ENCODE measurements at regions not wholly inside any gene's neighbourhood (a gene's known extent, or its start where the extent isn't known, plus 50 kb on each side); places are given as distances from the start of the nearest gene placed in this dataset.

DNA sequence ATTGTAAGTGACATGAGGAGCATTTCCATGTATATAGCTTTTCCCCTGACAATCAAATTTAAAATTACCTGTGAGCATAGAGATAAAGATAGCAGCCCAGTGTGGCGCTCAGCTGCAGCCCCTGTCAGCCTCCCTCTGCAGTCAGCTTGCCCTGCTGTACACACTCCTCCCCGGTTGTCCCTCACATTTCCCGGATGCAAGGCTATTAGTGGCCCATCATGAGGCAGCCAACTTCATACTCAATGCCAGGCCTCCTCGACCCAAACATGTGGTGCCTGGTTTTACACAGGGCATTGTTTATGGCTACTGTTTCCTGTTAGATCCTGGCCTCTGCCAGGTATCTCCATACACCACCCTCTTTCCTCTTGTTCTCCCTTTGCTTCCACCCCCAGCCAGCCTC lies 116.1 kb upstream of the SH3BP4 start:
- no peak for DNase-seq (ENCODE audit: low spot score)

- DNase-seq (ENCODE audit: low spot score): no peak
Measured at GRCh38 chr2:234834228-234834923, 117.4 kb upstream of the SH3BP4 start.

- no peak for DNase-seq (ENCODE audit: low spot score)
Measured at GRCh38 chr2:234830853-234831252, 121.0 kb upstream of the SH3BP4 start.

GRCh38 chr2:234829074-234829455 lies 122.8 kb upstream of the SH3BP4 start:
- DNase-seq (ENCODE audit: low spot score): no peak

DNA sequence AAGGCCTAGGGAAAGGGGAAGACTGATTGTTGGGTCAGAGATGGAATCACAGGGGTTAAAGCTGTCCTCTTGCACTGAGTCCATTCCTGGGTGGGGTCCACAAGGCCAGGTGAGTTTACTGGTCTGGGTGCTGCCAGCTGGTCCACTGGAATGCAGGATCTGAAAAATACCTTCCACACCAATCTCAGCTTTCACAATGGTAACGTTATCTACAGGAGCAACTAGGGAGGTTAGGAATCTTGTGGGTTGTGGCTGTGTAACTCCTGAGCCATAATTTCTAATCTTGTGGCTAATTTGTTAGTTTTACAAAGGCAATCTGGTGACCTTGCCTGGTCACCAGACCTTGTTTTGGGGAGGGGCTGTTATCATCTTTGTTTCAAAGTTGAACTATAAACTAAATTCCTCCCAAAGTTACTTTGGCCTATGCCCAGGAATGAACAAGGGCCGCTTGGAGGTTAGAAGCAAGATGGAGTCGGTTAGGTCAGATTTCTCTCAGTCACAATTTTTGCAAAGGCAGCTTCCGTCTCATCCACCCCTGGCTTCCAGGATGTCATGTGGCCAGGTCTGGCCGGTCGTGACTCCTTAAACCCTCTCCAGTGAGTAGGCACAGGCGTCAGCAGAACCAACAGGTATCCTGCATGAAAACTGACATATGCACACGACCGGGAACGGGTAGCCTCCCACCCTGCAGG lies 123.3 kb upstream of the SH3BP4 start:
- DNase-seq (ENCODE audit: low spot score): no peak

- DNase-seq (ENCODE audit: low spot score): no peak
Measured at GRCh38 chr2:234827096-234827860, 124.5 kb upstream of the SH3BP4 start.

- no peak for DNase-seq (ENCODE audit: low spot score)
Measured at GRCh38 chr2:234826681-234827080, 125.1 kb upstream of the SH3BP4 start.

GRCh38 chr2:234825616-234826015 lies 126.2 kb upstream of the SH3BP4 start:
- no peak for DNase-seq (ENCODE audit: low spot score)

GRCh38 chr2:234823877-234824376 lies 127.9 kb upstream of the SH3BP4 start:
- peak; percentile 91 for DNase-seq (ENCODE audit: low spot score)

GRCh38 chr2:234823196-234823876 lies 128.5 kb upstream of the SH3BP4 start:
- no peak for DNase-seq (ENCODE audit: low spot score)

- no peak for DNase-seq (ENCODE audit: low spot score)
Measured at GRCh38 chr2:234821946-234822475, 129.8 kb upstream of the SH3BP4 start.

GRCh38 chr2:234818937-234819336 lies 132.9 kb upstream of the SH3BP4 start:
- no peak for DNase-seq (ENCODE audit: low spot score)

DNA sequence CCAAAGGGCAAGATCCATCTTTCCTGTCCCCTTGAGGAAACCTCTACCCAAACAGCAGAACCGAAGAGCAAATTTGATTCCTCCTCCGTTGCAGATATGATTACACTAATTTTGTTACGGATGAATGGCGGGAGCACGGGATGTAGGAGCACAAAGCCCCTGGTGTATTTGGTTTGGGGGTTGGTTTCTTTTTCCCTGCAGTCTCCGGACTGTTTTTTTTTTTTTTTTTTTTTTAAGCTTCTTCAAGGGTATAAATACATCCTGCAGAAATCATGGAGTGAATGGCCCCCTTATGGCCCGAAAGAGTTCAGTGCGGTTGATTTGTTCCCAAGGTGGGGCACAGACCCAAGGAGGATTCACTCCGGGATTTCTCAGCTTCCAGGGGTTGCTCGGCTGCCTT lies 135.3 kb upstream of the SH3BP4 start:
- no peak for DNase-seq (ENCODE audit: low spot score)

DNA sequence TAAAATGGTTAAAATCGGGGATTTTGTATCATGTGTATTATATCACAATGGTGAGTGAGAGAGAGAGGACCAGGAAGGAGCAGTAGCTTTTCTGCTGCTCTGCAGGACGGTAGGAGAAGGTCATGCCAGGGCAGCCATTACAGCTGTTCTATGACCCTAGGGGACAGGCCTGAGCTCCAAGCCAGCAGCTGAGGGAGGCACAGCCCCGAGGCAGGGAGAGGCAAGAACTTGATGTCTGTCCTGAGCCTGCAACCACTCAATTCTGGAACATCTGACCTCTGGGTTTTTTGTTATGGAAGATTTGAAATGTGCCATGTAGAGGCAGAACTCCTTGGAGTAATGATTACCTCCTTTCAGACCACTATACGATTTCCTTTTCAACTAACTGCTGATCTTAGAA lies 135.8 kb upstream of the SH3BP4 start:
- no peak for DNase-seq (ENCODE audit: low spot score)

DNA sequence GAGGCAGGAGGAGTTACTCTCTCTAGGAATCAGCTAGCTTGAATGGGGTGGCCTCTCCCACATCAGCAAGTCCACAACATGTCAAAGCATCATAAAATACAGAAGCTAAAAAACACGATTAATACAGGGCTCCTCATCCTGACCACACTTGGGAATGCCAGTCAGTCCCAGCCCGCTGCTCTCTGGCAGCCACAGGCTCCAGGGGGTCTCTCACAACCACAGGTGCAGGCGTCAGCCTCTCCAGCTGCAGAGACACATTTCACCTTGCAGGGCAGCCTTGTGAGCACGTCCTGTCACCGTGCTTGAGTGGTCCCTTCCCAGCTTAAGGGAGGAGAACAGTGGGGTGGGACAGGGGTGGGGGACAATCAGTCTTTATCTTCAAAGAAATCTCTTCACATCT lies 137.4 kb upstream of the SH3BP4 start:
- no peak for DNase-seq (ENCODE audit: low spot score)

DNA sequence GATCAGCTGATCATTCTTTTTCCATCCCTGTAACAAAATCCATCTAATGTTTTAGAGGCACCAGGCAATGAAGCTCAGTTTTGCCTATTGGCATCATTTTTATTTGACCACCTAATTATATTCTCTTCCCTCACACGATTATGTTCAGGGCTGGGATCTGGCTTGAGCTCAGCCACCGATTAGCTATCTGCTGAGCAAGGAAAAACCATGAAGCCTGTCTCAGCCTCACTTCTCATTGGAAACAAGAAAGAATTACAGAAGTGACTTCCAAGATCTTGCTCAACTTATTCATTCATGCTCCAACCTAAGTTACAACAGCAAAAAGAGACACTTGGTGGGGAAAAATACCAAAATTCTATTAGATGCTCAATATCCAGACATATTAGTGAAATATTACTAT lies 139.0 kb upstream of the SH3BP4 start:
- no peak for DNase-seq (ENCODE audit: low spot score)

GRCh38 chr2:234808907-234809306 lies 142.9 kb upstream of the SH3BP4 start:
- DNase-seq (ENCODE audit: low spot score): no peak

- DNase-seq (ENCODE audit: low spot score): no peak
Measured at GRCh38 chr2:234806818-234807217, 145.0 kb upstream of the SH3BP4 start.

- DNase-seq (ENCODE audit: low spot score): no peak
Measured at GRCh38 chr2:234805836-234806235, 146.0 kb upstream of the SH3BP4 start.

DNA sequence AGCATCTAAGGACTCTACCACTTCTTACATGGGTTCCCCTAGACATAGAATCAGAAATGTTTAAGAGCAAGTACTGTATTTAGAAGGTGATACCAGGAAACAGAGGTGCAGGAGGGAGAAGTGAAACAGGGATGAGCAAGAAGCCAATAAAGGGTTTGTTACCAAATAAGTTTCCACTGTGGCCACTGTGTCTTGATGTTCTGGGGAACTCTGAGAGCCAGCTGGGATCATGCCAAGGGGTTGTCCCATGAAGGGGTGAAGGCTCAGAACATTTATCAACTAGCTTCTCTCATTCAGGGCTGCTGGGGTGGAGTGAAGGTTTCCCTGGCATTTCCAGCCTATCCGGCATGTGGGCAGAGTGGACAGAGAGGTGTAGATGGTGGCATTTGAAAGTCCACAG lies 147.1 kb upstream of the SH3BP4 start:
- DNase-seq (ENCODE audit: low spot score): no peak

DNA sequence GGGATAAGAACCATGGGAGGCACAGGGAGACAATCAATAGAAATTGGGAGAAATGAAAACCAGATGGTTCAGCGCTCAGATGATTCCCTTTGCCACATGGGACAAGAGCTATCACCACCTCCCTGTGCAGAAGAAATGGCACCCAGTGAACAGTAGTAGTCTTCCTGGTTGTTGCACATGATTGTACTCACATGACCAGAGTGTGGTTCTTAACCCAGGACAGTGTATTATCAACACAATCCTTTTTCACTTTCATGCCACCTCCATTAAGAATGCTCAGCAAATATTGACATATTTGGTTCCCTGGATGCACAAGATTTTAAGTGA lies 149.0 kb upstream of the SH3BP4 start:
- DNase-seq (ENCODE audit: low spot score): no peak

All from AG08396 (cell line).